ENCODE measurements at regions not wholly inside any gene's neighbourhood (a gene's known extent, or its start where the extent isn't known, plus 50 kb on each side); places are given as distances from the start of the nearest gene placed in this dataset.

DNA sequence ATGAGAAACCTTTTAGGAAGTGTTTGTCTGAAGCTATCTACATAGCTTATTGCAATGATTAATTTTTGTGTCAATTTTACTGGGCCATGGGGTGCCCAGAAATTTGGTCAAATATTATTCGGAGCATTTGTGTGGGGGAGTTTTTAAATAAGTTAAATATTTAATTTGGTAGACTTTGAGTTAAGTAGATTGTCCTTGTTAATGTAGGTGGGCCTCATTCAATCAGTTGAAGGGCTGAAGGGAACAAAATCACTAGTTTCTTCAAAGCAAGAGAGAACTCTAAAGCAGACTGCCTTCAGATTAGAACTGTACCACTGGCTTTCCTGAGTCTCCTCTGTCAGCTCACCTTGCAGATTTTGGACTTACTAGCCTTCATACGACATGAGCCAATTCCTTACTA is 1008.6 kb upstream of the ADAMTS5 start:
- TF ChIP-seq TEAD4 (CRISPR knock-in tag; IDR thresholded peaks at IDR 0.05) (no peak), FOXJ3 (CRISPR knock-in tag; IDR thresholded peaks at IDR 0.05; ENCODE audit: borderline replicate concordance) (no peak), JAZF1 (CRISPR knock-in tag; IDR thresholded peaks at IDR 0.05) (no peak)
